ENCODE measurements at regions not wholly inside any gene's neighbourhood (a gene's known extent, or its start where the extent isn't known, plus 50 kb on each side); places are given as distances from the start of the nearest gene placed in this dataset.
"Not testable (repeated sequence)": the region's sequence is repeated elsewhere in the genome, so short reads cannot be mapped to it uniquely, and the experiment has no call there.

GRCh38 chr4:33501587-33501986, 2742.7 kb downstream of the ARAP2 start:
- TF ChIP-seq CTCF (IDR thresholded peaks at IDR 0.05); ZFX (IDR thresholded peaks at IDR 0.05; ENCODE audit: borderline replicate concordance): not testable (repeated sequence)

All from 22Rv1 (cell line).